ENCODE measurements at regions not wholly inside any gene's neighbourhood (a gene's known extent, or its start where the extent isn't known, plus 50 kb on each side); places are given as distances from the start of the nearest gene placed in this dataset.

DNA sequence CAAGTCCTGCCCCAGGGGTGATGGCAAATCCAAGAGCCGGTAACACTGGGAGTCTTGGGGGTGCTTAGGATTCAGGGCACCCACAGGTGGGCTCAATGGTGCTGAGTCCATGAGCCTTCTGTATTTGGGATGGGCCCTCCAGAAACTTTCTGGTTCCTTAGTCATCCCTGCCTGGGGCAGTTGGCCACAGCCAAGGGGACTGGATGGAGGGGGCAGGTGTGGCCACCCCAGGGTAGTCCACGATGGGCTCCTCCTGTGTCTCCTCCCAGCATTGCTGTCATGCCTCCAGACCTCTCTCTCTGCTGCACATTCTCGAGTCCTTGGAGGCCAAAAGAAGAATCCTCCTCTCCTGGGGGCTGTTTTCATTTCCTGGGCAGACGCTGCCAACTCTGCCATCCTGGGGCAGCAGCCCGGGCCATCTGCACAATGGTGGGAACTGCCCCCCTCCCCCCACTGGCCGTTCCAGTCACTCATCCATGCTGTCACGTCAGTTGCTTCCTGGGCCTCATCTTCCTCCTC lies 158.0 kb upstream of the TWIST2 start:
- DNase-seq: no peak

GRCh38 chr2:238690511-238690910 lies 157.4 kb upstream of the TWIST2 start:
- no peak for DNase-seq

GRCh38 chr2:238691596-238692491 lies 156.0 kb upstream of the TWIST2 start:
- no peak for DNase-seq

DNA sequence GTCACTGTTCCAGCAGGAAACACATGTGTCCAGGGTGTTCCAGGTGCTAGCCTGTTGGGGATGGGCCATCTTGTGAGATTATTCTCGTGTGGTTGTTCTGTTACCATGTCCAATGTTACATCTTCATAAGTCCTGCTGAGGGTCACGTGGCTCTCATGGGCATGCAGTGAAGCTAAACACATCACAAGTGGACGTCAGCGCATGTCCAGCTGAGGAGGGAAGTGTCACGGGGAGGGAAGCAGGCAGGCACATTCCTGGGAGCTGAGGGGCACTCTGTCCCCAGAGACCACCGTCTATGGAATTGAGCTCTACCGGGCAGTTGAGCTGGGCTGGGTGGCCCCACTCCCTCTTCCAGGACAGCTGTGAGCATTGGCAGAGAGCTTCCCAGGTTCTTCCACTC lies 155.3 kb upstream of the TWIST2 start:
- DNase-seq: no peak

GRCh38 chr2:238693337-238694093 lies 154.4 kb upstream of the TWIST2 start:
- no peak for DNase-seq

DNA sequence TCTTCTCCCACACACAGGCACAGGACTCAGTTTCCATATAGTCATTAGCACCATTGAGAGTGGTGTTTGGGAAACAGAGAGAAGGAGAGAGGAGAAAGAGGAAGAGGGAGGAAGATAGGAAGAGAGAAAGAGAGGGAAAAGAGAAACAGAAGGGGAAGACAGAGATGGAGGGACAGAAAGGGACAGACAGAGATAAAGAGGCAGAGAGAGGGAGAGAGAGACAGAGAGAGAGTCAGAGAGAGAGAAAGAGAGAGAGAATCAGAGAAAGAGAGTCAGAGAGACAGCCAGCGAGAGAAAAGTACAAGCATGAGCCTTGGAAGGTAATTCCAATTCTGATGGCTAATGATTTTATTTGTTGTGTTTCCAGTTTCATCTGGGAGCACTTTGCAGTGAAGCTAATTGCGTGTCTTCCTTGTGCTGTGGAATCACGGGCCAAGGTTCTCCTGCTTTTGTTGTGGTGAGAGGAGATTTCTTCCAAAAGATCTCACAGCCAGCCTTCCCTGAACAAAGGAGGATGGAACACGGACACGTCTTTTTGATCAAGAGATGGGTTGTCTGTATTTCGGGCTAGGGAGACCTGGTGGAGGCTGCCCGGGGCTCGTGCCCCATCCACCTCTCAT lies 153.6 kb upstream of the TWIST2 start:
- DNase-seq: no peak

DNA sequence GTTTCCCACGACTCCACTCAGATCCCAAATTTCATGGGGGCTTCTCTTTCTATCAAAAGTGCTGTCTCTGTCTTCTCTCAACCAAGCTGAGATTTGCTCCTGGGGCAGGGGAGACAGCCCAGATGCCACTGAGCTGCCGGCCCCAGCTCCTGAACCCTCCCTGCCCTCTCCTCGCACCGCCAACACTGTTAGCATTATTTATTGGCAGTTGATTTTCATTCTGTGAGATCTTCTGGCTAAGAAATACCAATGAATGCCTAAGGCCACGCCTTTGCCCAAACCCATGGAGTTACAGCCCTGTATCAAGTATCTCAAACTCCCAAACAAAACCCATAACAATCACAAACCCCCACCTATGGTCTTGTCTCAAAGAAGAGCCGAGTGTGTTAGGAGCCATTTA lies 153.0 kb upstream of the TWIST2 start:
- no peak for DNase-seq

DNA sequence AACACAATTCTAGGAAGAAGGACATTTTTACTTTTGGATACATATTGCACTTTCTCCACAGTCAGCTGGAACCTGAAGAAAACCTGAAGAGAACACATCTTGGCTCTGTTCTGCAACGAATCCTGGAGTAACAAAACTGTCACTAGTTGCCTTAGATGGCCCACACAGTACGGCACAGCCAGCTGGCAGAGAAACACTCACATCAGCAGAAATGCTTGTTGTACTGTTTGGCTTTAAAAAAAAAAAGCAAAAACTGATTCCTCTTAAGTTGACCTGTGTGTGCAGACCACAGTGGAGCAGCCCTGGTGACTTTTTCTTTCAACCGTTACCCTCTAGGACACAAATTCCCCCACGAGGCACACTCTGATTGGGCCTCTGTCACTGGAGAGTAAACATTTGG lies 152.3 kb upstream of the TWIST2 start:
- no peak for DNase-seq

DNA sequence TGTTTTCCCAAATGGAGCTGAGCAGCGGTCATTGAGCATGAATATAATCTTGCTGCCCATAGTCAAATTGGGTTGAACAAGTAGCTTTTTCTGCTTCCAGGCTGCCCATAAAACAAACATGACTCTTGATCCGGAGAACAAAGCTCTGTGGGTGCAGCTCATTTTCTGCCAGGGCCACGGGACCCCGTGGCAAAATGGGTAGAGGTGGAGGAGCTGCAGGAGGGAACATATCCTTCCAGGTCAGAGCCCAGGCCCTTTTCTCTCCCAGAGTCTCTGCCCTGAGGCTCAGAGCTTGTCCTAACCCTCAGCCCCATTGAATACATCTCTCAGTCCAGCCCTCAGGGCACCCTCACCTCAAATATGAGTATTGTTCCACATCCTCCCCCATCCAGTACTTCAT lies 151.6 kb upstream of the TWIST2 start:
- no peak for DNase-seq

DNA sequence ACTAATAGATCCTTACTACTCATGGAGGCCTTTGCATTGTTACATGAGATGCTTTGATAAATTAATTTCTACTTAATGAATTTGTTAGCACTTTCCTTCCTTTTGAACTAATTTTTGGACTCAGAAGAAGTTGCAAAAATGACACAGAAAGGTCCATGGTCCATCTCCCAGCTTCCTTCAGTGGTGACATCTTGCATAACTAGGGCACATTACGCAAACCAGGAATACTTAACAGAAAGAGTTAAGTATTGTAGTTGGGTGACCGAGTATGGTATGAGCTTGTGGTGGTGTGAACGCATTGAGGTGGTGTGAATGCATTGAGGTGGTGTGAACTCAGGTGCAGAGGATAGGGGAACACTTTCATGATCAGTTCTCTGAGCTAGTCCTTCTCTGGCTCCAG lies 151.1 kb upstream of the TWIST2 start:
- DNase-seq: no peak

DNA sequence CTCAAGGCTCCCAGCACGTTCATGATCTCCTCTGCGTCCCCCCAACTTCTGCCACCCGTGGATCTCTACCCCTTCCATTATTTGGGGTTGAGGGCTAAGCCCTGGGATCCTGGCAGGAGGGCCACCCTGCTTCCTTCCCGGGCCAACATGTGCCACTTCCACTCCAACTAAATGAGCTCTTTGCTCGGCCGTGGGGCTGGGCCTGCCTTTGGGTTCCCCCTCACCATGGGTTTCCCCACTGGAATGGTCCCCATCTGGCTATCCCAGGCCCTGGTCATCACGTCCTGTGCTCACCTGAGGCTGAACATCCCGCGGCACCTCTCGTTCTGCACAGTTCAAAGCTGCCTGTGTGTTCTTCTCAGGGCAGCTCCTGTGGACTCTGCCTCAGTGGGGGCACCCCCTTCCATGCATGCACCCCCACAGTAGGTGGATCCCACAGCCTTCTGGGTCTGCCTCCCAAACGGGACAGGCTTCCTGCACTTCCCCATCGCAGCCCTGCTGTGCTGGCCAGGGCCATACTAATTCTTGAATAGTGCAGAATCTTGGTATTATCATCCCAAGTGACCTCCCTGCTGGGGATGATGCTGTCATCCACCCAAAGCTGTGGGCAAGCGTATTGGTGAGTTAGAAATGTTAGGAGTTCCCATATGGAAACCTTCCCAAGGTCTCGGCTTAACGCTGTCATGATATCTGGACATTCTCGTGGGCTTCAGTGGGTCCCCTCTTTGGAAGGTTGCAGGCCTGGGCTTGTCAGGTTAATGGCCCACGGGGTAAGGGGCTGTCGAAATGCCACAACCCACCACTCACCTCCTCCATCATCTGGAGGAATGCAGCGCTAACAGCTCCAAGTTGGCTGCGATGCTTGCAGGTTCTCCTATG lies 150.5 kb upstream of the TWIST2 start:
- no peak for DNase-seq

DNA sequence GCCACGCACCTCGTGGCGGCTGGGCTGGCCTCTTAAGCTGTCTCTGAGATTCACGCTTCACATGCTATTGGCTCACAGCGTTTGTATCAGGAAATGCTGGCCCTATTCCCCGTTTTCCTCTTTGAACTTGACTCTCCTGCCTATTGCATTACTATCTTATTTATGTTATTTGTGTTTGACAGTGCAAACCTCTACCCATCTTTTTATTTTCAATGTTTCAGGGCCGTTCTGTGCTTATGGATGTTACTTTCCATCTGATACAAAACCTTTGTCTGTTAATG lies 149.9 kb upstream of the TWIST2 start:
- DNase-seq: no peak

DNA sequence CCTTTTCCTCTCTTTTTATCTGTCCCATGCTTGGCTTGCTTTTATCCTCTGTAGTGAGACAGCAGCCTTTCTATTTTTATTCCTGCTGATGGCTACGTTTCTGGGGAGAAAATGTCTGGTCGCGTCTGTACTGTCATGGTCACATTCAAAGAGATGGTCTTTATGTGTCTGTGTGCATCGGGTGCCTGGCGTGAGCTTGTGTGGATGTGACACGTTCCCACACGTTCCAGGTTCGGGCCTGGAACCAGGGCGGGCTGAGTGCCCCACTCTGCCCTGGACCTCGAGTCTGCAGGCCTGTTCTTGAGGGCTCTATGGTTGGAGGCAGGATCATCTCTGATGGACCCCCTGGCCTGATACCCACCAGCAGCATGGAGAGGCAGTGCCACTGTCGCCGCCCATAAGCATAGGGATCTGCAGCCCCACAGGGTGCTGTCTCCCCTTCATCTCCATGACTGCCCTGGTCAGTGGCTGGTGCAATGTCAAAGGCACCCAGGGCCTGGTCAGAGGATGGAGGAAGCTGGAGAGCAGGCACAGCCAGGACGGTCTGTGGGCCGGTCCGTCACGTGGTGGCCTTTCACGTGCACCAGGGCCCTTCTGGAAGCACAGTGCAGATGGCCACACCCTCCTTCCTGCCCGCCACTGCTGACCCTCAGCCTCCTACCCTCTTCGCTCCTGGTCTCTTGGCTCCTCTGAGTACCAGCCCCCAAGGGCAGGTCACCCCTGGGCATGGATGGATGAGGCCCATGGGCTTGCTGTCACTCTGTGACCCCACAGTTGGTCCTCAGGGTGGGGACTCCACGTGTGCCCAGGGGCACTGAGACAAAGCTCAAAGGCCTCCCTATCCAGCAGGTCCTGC lies 149.2 kb upstream of the TWIST2 start:
- no peak for DNase-seq

- no peak for DNase-seq
These were observed 148.4 kb upstream of the TWIST2 start for GRCh38 chr2:238699307-238700116.

- no peak for DNase-seq
These were observed 147.8 kb upstream of the TWIST2 start for GRCh38 chr2:238700117-238700457.

- no peak for DNase-seq
These were observed 147.2 kb upstream of the TWIST2 start for GRCh38 chr2:238700506-238701340.

DNA sequence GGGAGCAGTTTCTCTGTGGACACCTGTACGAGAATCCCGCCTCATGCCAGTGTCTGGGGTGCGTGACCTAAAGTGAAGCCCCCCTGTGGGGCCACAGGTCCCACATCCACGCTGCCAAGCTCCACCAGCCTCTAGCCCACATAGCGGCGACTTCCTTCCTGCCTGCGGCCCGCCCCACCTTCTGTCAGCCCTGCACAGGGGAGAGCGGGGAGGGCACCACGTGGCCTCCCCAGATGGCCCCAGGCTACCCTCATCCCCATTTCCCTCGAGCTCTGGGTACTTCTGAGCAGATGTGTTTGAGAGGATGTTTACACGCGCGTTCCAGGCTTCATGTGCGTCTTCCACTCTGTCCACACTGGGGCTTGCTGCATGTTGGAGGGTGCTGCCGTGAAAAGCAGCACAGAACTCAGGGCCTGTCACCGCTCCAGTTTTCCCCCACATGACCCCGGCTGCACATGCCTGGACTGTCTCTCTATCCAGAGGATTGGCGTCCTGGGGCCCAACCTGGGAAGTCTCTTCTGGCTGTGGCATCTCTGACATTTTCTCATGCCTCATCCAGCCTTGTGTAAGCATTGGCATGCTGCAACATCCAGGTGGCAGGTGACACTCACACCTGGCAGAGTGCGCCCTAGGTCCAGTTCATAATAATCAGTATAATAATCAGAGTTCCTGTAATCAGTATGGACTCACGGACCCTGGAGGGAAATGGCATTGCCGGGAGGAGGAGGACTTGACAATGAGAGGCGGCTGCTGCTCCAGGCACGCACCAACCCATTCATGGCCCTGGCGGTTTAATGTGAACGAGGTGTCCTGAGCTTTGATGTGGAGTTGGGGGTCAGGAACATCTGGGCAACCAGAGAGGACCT lies 146.3 kb upstream of the TWIST2 start:
- no peak for DNase-seq

DNA sequence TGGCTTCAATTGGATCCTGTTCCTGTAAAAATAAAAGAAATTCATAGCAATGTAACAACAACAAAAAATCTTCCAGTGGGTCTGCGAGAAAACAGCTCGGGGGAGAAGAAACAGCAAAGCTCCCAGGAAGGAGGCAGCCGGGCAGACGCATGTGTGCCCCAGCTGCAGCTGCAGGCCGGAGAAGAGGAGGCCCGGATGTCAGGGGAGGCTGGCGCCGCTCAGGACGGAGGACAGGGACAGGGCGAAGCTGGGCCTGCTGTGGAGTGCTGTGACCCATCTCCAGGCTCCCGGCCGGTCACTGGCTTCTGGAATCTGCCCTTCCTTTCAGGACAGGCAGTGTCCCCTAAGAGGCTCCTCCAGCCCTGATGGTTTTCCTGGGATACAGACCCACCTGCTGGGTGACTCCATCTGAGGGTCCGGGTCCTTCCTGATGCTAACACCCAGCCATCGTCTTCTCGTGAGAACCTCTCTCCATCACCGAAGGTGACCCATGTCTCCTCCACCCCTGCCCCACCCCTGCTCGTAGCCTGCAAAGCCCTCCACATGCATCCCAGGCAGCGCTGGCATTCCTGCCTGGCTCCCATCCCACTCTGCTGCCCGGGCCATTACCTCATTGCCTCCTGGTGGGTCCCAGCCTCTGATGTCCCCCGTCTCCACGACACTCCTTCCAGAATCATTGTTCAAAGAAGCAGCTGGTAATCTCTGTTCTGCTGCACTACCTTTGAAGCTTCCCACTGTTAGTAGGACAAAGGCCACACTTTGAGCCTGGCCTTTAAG lies 145.4 kb upstream of the TWIST2 start:
- DNase-seq: no peak

Data from hematopoietic multipotent progenitor cell treated with erythropoietin and hydrocortisone succinate and interleukin-3 and kit ligand, for 6 days (in vitro differentiated cells).